ENCODE measurements at regions not wholly inside any gene's neighbourhood (a gene's known extent, or its start where the extent isn't known, plus 50 kb on each side); places are given as distances from the start of the nearest gene placed in this dataset. TPM values are rescaled to one million over a fixed set of nuclear protein-coding genes. Genes with fewer than 3 reads are reported as not detected.

DNA sequence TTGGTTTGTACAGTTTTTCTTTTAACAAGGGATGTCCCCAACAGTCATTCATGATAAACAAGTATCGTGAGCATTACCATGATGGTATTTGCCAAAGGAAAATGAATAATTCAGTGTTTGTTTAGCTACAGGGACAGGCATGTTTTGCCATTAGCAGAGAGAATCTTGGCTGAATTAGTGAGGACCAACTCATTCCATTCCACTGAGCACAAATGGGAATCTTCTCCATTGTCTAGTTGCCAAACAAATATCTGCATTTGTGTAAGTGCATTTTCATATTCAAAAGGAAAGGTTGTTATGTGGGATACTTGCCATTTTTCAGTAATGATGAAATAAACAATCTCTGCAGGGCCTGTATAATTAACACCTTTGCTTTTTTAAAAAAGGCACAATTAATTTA lies 1762.6 kb downstream of the RPA4 start:
- no peak overlapping the region for H3K27ac ChIP-seq
- intact Hi-C loops (cut with DNase I; ENCODE audit: low total_unique reads): no loop called here
- no peak for DNase-seq
- H3K36me3 ChIP-seq: no peaks in the 10 kb centered on the region
- no peak for TF ChIP-seq POLR2A (IDR thresholded peaks at IDR 0.05)
- TF ChIP-seq, protein P1, sequence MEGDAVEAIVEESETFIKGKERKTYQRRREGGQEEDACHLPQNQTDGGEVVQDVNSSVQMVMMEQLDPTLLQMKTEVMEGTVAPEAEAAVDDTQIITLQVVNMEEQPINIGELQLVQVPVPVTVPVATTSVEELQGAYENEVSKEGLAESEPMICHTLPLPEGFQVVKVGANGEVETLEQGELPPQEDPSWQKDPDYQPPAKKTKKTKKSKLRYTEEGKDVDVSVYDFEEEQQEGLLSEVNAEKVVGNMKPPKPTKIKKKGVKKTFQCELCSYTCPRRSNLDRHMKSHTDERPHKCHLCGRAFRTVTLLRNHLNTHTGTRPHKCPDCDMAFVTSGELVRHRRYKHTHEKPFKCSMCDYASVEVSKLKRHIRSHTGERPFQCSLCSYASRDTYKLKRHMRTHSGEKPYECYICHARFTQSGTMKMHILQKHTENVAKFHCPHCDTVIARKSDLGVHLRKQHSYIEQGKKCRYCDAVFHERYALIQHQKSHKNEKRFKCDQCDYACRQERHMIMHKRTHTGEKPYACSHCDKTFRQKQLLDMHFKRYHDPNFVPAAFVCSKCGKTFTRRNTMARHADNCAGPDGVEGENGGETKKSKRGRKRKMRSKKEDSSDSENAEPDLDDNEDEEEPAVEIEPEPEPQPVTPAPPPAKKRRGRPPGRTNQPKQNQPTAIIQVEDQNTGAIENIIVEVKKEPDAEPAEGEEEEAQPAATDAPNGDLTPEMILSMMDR (IDR thresholded peaks at IDR 0.05): no peak
- H3K9me3 ChIP-seq: no peaks in the 10 kb centered on the region
- H3K27me3 ChIP-seq: no peaks in the 10 kb centered on the region
- no peak overlapping the region for H3K4me3 ChIP-seq
- no peaks in the 10 kb centered on the region for H3K4me1 ChIP-seq

DNA sequence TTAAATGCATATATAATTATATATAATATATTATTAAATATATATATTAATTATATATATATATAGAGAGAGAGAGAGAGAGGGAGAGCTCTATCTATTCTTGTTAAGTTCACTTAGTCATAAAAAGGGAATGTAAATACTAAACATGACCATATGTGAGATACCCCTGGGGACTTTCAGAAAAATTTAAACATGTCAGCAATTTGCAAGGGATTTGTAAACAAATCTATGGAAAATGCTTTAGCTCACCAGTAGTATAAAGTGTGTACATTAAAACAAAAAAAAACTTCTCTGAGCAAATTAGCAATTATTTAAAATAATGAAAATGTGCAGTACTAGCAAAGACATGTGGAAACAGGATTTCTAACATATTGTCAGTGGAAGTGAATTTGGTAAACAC lies 1755.5 kb downstream of the PCDH19 start:
- DNase-seq: no peak
- intact Hi-C loops (cut with DNase I; ENCODE audit: low total_unique reads): no loop called here
- TF ChIP-seq, protein P1 (IDR thresholded peaks at IDR 0.05): no peak
- TF ChIP-seq POLR2A (IDR thresholded peaks at IDR 0.05): no peak

More for the DNA sequence above, 1755.5 kb downstream of the PCDH19 start:
- Histone ChIP-seq H3K4me1 (no peaks in the 10 kb centered on the region), H3K27ac (no peak overlapping the region), H3K9me3 (no peaks in the 10 kb centered on the region), H3K27me3 (no peaks in the 10 kb centered on the region), H3K4me3 (no peak overlapping the region), H3K36me3 (no peaks in the 10 kb centered on the region)

Small RNAs in the stretch of these regions (small RNA-seq; reads per million reads assigned to genes)
- gene AL357312.1: not detected
